GM19463 (cell line): ENCODE measurements at regions not wholly inside any gene's neighbourhood (a gene's known extent, or its start where the extent isn't known, plus 50 kb on each side); places are given as distances from the start of the nearest gene placed in this dataset.

ENCODE experiments used
- ATAC-seq: cut with Tn5 transposase; IDR thresholded peaks from one replicate; pipeline ENCODE4 v1.9.1; 2021; ENCODE audit warnings: mild to moderate bottlenecking, moderate library complexity; ENCODE audit not compliant: unreplicated experiment

GRCh38 chr5:145129797-145130196, 705.3 kb downstream of the PRELID2 start:
- no peak for ATAC-seq

- ATAC-seq, result no peak
These were observed 710.3 kb downstream of the PRELID2 start for GRCh38 chr5:145124806-145125205.

GRCh38 chr5:145118611-145119010, 716.5 kb downstream of the PRELID2 start:
- no peak for ATAC-seq

GRCh38 chr5:145118127-145118526, 717.0 kb downstream of the PRELID2 start:
- no peak for ATAC-seq

- no peak for ATAC-seq
These were observed 717.9 kb downstream of the PRELID2 start for GRCh38 chr5:145117285-145117684.

- ATAC-seq, result no peak
These were observed 723.7 kb downstream of the PRELID2 start for GRCh38 chr5:145111420-145111819.

GRCh38 chr5:145110834-145111233, 724.3 kb downstream of the PRELID2 start:
- ATAC-seq, result no peak

- ATAC-seq, result no peak
These were observed 725.0 kb downstream of the PRELID2 start for GRCh38 chr5:145110181-145110580.

GRCh38 chr5:145105384-145105783, 729.8 kb downstream of the PRELID2 start:
- ATAC-seq, result no peak

- no peak for ATAC-seq
These were observed 731.0 kb downstream of the PRELID2 start for GRCh38 chr5:145104106-145104505.

- no peak for ATAC-seq
These were observed 733.9 kb downstream of the PRELID2 start for GRCh38 chr5:145101246-145101645.

- no peak for ATAC-seq
These were observed 745.0 kb downstream of the PRELID2 start for GRCh38 chr5:145090115-145090514.

- ATAC-seq, result no peak
These were observed 750.3 kb downstream of the PRELID2 start for GRCh38 chr5:145084834-145085233.

- no peak for ATAC-seq
These were observed 758.1 kb downstream of the PRELID2 start for GRCh38 chr5:145077028-145077427.

GRCh38 chr5:145076040-145076439, 759.1 kb downstream of the PRELID2 start:
- no peak for ATAC-seq

- ATAC-seq, result no peak
These were observed 762.3 kb downstream of the PRELID2 start for GRCh38 chr5:145072889-145073288.

GRCh38 chr5:145068721-145069120, 766.4 kb downstream of the PRELID2 start:
- ATAC-seq, result no peak

GRCh38 chr5:145062280-145063062, 772.7 kb downstream of the PRELID2 start:
- no peak for ATAC-seq

GRCh38 chr5:145056800-145057199, 778.3 kb downstream of the PRELID2 start:
- ATAC-seq, result peak; percentile 98

- ATAC-seq, result no peak
These were observed 785.0 kb downstream of the PRELID2 start for GRCh38 chr5:145050181-145050580.

- ATAC-seq, result no peak
These were observed 790.2 kb downstream of the PRELID2 start for GRCh38 chr5:145044970-145045369.

- no peak for ATAC-seq
These were observed 806.5 kb downstream of the PRELID2 start for GRCh38 chr5:145028626-145029025.

GRCh38 chr5:145027286-145027685, 807.9 kb downstream of the PRELID2 start:
- ATAC-seq, result no peak
